ENCODE measurements at regions not wholly inside any gene's neighbourhood (a gene's known extent, or its start where the extent isn't known, plus 50 kb on each side); places are given as distances from the start of the nearest gene placed in this dataset.

DNA sequence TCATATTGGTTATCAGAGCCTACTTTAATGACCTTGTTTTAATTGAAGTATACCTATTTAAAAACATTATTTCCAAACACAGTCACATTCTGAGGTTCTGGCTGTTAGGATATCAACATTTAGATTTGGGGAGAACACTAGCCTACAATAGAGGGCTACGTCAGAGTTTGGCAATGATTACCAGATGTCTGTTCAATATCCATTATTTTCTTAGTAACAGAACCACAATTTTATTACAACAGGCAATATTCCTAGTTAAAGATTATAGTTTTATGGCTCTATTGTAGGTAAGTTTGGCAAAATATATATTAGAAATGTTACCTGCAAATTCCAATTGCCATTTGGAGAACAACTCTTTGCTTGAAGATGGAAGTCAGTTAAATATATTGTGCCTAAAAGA, 1163.1 kb upstream of the MIR17HG start:
- Mint-ChIP-seq H3K27me3 (ENCODE audit: insufficient read depth, low read depth) (no peaks in the 10 kb centered on the region), H3K4me3 (no peak overlapping the region), H3K9me3 (no peaks in the 10 kb centered on the region), H3K36me3 (no peaks in the 10 kb centered on the region), H3K27ac (no peak overlapping the region), H3K4me1 (no peaks in the 10 kb centered on the region)
- Histone ChIP-seq H3K4me3 (no peak overlapping the region), H3K9me3 (ENCODE audit: low read depth) (no peaks in the 10 kb centered on the region), H3F3A (ENCODE audit: low read depth) (no peaks in the 10 kb centered on the region), H2AFZ (replicated peaks) (no peak overlapping the region), H3K79me2 (ENCODE audit: low read depth) (no peaks in the 10 kb centered on the region), H3K27me3 (no peaks in the 10 kb centered on the region), H3K27ac (no peak overlapping the region), H4K20me1 (ENCODE audit: low read depth) (no peaks in the 10 kb centered on the region), H3K36me3 (no peaks in the 10 kb centered on the region), H3K4me1 (no peaks in the 10 kb centered on the region), H3K4me2 (no peak overlapping the region), H3K9ac (no peak overlapping the region)
- DNase-seq (ENCODE audit: low spot score), result no peak
- TF ChIP-seq, protein P1, sequence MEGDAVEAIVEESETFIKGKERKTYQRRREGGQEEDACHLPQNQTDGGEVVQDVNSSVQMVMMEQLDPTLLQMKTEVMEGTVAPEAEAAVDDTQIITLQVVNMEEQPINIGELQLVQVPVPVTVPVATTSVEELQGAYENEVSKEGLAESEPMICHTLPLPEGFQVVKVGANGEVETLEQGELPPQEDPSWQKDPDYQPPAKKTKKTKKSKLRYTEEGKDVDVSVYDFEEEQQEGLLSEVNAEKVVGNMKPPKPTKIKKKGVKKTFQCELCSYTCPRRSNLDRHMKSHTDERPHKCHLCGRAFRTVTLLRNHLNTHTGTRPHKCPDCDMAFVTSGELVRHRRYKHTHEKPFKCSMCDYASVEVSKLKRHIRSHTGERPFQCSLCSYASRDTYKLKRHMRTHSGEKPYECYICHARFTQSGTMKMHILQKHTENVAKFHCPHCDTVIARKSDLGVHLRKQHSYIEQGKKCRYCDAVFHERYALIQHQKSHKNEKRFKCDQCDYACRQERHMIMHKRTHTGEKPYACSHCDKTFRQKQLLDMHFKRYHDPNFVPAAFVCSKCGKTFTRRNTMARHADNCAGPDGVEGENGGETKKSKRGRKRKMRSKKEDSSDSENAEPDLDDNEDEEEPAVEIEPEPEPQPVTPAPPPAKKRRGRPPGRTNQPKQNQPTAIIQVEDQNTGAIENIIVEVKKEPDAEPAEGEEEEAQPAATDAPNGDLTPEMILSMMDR (IDR thresholded peaks at IDR 0.05), result no peak
- TF ChIP-seq EZH2phosphoT487 (IDR thresholded peaks at IDR 0.05) (no peak), EZH2 (IDR thresholded peaks at IDR 0.05) (no peak)

DNA sequence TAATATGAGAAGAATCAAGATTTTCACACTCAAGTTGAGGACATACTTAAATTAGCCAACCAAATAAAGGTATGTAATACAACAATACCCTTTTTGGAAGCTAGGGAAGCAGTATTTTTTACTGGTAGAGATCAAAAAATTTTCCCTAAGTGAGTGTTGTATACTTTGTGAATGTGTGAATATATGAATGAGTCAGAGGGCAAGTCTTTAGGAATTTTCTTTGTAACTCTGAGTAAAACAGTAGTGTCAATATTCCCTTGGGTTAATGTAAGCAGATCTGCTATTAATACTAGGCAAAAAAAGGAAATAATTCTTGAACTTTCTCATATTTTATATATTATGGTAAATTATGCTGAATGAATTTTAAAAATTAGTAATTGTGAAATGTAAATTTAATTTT, 1161.8 kb upstream of the MIR17HG start:
- no peak overlapping the region for H3K27ac Mint-ChIP-seq
- no peak for DNase-seq (ENCODE audit: low spot score)

DNA sequence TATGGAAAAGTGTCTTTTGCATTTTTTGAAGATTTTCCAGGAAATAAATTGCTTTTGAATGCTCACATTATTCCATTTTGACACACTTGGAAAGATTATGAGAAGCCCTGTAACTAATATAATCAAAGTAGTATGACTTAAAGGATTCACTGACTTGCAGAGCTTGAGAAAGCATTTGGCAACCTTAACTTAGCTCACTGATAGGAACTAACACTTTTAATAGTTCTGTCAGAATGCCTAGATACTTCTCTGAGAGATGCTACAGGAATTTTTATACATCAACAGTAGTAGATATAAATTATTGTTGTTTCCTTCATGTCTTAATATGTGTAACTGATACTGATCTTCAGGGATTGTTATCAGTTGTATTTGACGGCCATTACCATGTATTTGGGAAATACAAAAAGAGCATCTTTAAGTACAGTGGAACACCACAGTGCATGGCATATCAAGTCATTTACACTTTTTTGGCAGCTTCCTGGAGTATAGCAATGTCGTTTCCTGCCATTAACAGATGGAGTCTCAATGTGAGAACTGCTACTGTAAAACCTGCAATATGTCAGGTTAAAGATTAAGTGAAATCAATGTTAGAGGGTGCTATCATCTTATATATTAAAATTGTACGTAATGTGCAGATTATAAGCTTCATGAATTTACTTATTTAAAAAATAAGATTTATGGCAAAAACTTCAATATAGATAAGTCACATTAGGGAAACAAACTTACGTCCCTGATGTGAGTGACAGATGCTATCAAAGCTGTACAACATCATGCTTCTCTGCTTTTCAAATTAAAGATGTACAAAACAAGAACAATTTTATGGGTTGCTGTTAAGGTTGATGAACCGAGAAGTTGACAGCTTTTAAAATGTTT, 1159.8 kb upstream of the MIR17HG start:
- Mint-ChIP-seq H3K36me3 (no peaks in the 10 kb centered on the region), H3K27ac (no peak overlapping the region), H3K27me3 (ENCODE audit: insufficient read depth, low read depth) (no peaks in the 10 kb centered on the region), H3K4me3 (no peak overlapping the region), H3K4me1 (no peaks in the 10 kb centered on the region), H3K9me3 (no peaks in the 10 kb centered on the region)
- Histone ChIP-seq H3K36me3 (no peaks in the 10 kb centered on the region), H3F3A (ENCODE audit: low read depth) (no peaks in the 10 kb centered on the region), H3K9me3 (ENCODE audit: low read depth) (no peaks in the 10 kb centered on the region), H3K4me1 (no peaks in the 10 kb centered on the region), H3K27ac (no peak overlapping the region), H3K4me3 (no peak overlapping the region), H3K4me2 (no peak overlapping the region), H4K20me1 (ENCODE audit: low read depth) (no peaks in the 10 kb centered on the region), H3K27me3 (no peaks in the 10 kb centered on the region), H2AFZ (replicated peaks) (no peak overlapping the region), H3K79me2 (ENCODE audit: low read depth) (no peaks in the 10 kb centered on the region), H3K9ac (no peak overlapping the region)
- TF ChIP-seq, protein P1 (IDR thresholded peaks at IDR 0.05), result no peak
- TF ChIP-seq EZH2phosphoT487 (IDR thresholded peaks at IDR 0.05) (no peak), EZH2 (IDR thresholded peaks at IDR 0.05) (no peak)
- DNase-seq (ENCODE audit: low spot score), result no peak

More for the DNA sequence above, 1161.8 kb upstream of the MIR17HG start:
- H3K36me3 Mint-ChIP-seq, result no peaks in the 10 kb centered on the region
- Histone ChIP-seq H3K79me2 (ENCODE audit: low read depth) (no peaks in the 10 kb centered on the region), H3K4me2 (no peak overlapping the region), H4K20me1 (ENCODE audit: low read depth) (no peaks in the 10 kb centered on the region), H3K27ac (no peak overlapping the region), H3K9me3 (ENCODE audit: low read depth) (no peaks in the 10 kb centered on the region), H3K4me1 (no peaks in the 10 kb centered on the region), H3K4me3 (no peak overlapping the region), H3K27me3 (no peaks in the 10 kb centered on the region), H3K36me3 (no peaks in the 10 kb centered on the region), H3F3A (ENCODE audit: low read depth) (no peaks in the 10 kb centered on the region), H2AFZ (replicated peaks) (no peak overlapping the region), H3K9ac (no peak overlapping the region)
- no peaks in the 10 kb centered on the region for H3K27me3 Mint-ChIP-seq (ENCODE audit: insufficient read depth, low read depth)
- H3K9me3 Mint-ChIP-seq, result no peaks in the 10 kb centered on the region
- H3K4me3 Mint-ChIP-seq, result no peak overlapping the region
- no peak for TF ChIP-seq EZH2phosphoT487 (IDR thresholded peaks at IDR 0.05)
- no peak for TF ChIP-seq EZH2 (IDR thresholded peaks at IDR 0.05)
- TF ChIP-seq, protein P1 (IDR thresholded peaks at IDR 0.05), result no peak
- no peaks in the 10 kb centered on the region for H3K4me1 Mint-ChIP-seq

All from neural progenitor cell (in vitro differentiated cells).